ENCODE measurements at regions not wholly inside any gene's neighbourhood (a gene's known extent, or its start where the extent isn't known, plus 50 kb on each side); places are given as distances from the start of the nearest gene placed in this dataset.

- TF ChIP-seq CTCF (IDR thresholded peaks at IDR 0.05), result no peak
- TF ChIP-seq EZH2 (IDR thresholded peaks at IDR 0.05), result no peak
- no peak for TF ChIP-seq EZH2phosphoT487 (IDR thresholded peaks at IDR 0.05)
These were observed 183.8 kb downstream of the DHX15 start for GRCh38 chr4:24400537-24400936.

All from neural progenitor cell (in vitro differentiated cells).